Natural killer cell treated with Interleukin-12 subunit alpha and Interleukin-12 subunit beta and Interleukin-15 and Interleukin-18, amount 100 ng/mL, for 72 hours (primary cell): ENCODE measurements at regions not wholly inside any gene's neighbourhood (a gene's known extent, or its start where the extent isn't known, plus 50 kb on each side); places are given as distances from the start of the nearest gene placed in this dataset.

ENCODE experiments used
- ATAC-seq, 2 donors: fragments of 150-1000 bp; cut with Tn5 transposase in 1 of 2; sonication (Bioruptor Pico), chemical (Tn5 transposase) in 1 of 2; 2 replicates each; pipeline ENCODE4 v1.10.0; 2021
- DNase-seq: peaks from one replicate; pipeline ENCODE4 v3.0.0; 2022; ENCODE audit warnings: low spot score
- H3K27ac Mint-ChIP-seq, 2 donors: 1 replicate in 1 of 2; 2 replicates in 1 of 2; pipeline ENCODE4 v1.8.0; 2022; ENCODE audit warnings: mixed read lengths in 2 of 2, mild to moderate bottlenecking in 1 of 2, moderate library complexity in 1 of 2
- H3K27me3 Mint-ChIP-seq, 2 donors: 1 replicate in 1 of 2; 2 replicates in 1 of 2; pipeline ENCODE4 v1.8.0; 2022; ENCODE audit warnings: mixed read lengths in 2 of 2
- H3K36me3 Mint-ChIP-seq: one replicate; pipeline ENCODE4 v1.8.0; 2022; ENCODE audit warnings: mixed read lengths
- H3K4me1 Mint-ChIP-seq, 2 donors: 1 replicate in 1 of 2; 2 replicates in 1 of 2; pipeline ENCODE4 v1.8.0; 2022; ENCODE audit warnings: low read depth in 2 of 2, mixed read lengths in 2 of 2, mild to moderate bottlenecking in 1 of 2
- H3K4me3 Mint-ChIP-seq: one replicate; pipeline ENCODE4 v1.8.0; 2022; ENCODE audit warnings: mixed read lengths
- H3K9me3 Mint-ChIP-seq: 2 replicates; pipeline ENCODE4 v1.8.0; 2022; ENCODE audit warnings: mixed read lengths

GRCh38 chr5:103433211-103433610 is 129.4 kb downstream of the NUDT12 start:
- no peaks in the 10 kb centered on the region for H3K9me3 Mint-ChIP-seq
- H3K4me1 Mint-ChIP-seq = no peaks in the 10 kb centered on the region
- no peak for DNase-seq
- H3K27ac Mint-ChIP-seq = no peak overlapping the region
- no peak overlapping the region for H3K4me3 Mint-ChIP-seq
- ATAC-seq = no peak
- no peaks in the 10 kb centered on the region for H3K36me3 Mint-ChIP-seq
- H3K27me3 Mint-ChIP-seq = no peaks in the 10 kb centered on the region

- H3K9me3 Mint-ChIP-seq = no peaks in the 10 kb centered on the region
- ATAC-seq (no peak), DNase-seq (no peak)
- no peak overlapping the region for H3K27ac Mint-ChIP-seq
- H3K27me3 Mint-ChIP-seq = peaks cover 0 to under 1% of the 10 kb centered on the region in 2 donors
- no peaks in the 10 kb centered on the region for H3K4me1 Mint-ChIP-seq
- H3K4me3 Mint-ChIP-seq = no peak overlapping the region
- no peaks in the 10 kb centered on the region for H3K36me3 Mint-ChIP-seq
Measured at GRCh38 chr5:103428923-103429322, 133.7 kb downstream of the NUDT12 start.

- no peaks in the 10 kb centered on the region for H3K9me3 Mint-ChIP-seq
- no peaks in the 10 kb centered on the region for H3K4me1 Mint-ChIP-seq
- peaks cover 3 to 5% of the 10 kb centered on the region in 2 donors for H3K27me3 Mint-ChIP-seq
- H3K4me3 Mint-ChIP-seq = no peak overlapping the region
- DNase-seq (no peak), ATAC-seq (no peak)
- H3K36me3 Mint-ChIP-seq = no peaks in the 10 kb centered on the region
- no peak overlapping the region for H3K27ac Mint-ChIP-seq
Measured at GRCh38 chr5:103428411-103428871, 134.1 kb downstream of the NUDT12 start.

GRCh38 chr5:103427326-103427725 is 135.3 kb downstream of the NUDT12 start:
- H3K4me1 Mint-ChIP-seq = no peaks in the 10 kb centered on the region
- no peak overlapping the region for H3K27ac Mint-ChIP-seq

GRCh38 chr5:103425686-103426454 is 136.7 kb downstream of the NUDT12 start:
- no peaks in the 10 kb centered on the region for H3K36me3 Mint-ChIP-seq
- DNase-seq (no peak), ATAC-seq (no peak)
- peaks cover 6 to 9% of the 10 kb centered on the region in 2 donors for H3K27me3 Mint-ChIP-seq
- H3K4me1 Mint-ChIP-seq = no peaks in the 10 kb centered on the region
- H3K9me3 Mint-ChIP-seq = no peaks in the 10 kb centered on the region
- no peak overlapping the region for H3K4me3 Mint-ChIP-seq
- no peak overlapping the region for H3K27ac Mint-ChIP-seq

More at GRCh38 chr5:103427326-103427725, 135.3 kb downstream of the NUDT12 start:
- no peaks in the 10 kb centered on the region for H3K36me3 Mint-ChIP-seq
- ATAC-seq (no peak), DNase-seq (no peak)
- no peaks in the 10 kb centered on the region for H3K9me3 Mint-ChIP-seq
- no peak overlapping the region for H3K4me3 Mint-ChIP-seq
- peaks cover 6 to 9% of the 10 kb centered on the region in 2 donors for H3K27me3 Mint-ChIP-seq

GRCh38 chr5:103424453-103425205 is 138.0 kb downstream of the NUDT12 start:
- Mint-ChIP-seq H3K4me1 (no peaks in the 10 kb centered on the region), H3K27me3 (peaks cover 6 to 9% of the 10 kb centered on the region in 2 donors), H3K9me3 (no peaks in the 10 kb centered on the region), H3K36me3 (no peaks in the 10 kb centered on the region), H3K4me3 (no peak overlapping the region), H3K27ac (no peak overlapping the region)
- no peak for DNase-seq
- ATAC-seq = no peak

- Mint-ChIP-seq H3K4me1 (no peaks in the 10 kb centered on the region), H3K36me3 (no peaks in the 10 kb centered on the region), H3K27ac (no peak overlapping the region), H3K27me3 (peaks cover 6 to 10% of the 10 kb centered on the region in 2 donors), H3K4me3 (no peak overlapping the region), H3K9me3 (no peaks in the 10 kb centered on the region)
- DNase-seq (no peak), ATAC-seq (no peak)
Measured at GRCh38 chr5:103424026-103424425, 138.6 kb downstream of the NUDT12 start.

GRCh38 chr5:103422756-103423155 is 139.8 kb downstream of the NUDT12 start:
- Mint-ChIP-seq H3K27ac (no peak overlapping the region), H3K9me3 (no peaks in the 10 kb centered on the region), H3K36me3 (no peaks in the 10 kb centered on the region), H3K4me3 (no peak overlapping the region), H3K27me3 (peaks cover 8 to 17% of the 10 kb centered on the region in 2 donors), H3K4me1 (no peaks in the 10 kb centered on the region)
- DNase-seq = no peak
- no peak for ATAC-seq

GRCh38 chr5:103414604-103415003 is 148.0 kb downstream of the NUDT12 start:
- DNase-seq (no peak), ATAC-seq (no peak)
- Mint-ChIP-seq H3K9me3 (no peaks in the 10 kb centered on the region), H3K27ac (no peak overlapping the region), H3K4me1 (no peaks in the 10 kb centered on the region), H3K4me3 (no peak overlapping the region), H3K36me3 (no peaks in the 10 kb centered on the region), H3K27me3 (peaks cover 10 to 28% of the 10 kb centered on the region in 2 donors)

GRCh38 chr5:103411711-103412110 is 150.9 kb downstream of the NUDT12 start:
- Mint-ChIP-seq H3K36me3 (no peaks in the 10 kb centered on the region), H3K4me1 (no peaks in the 10 kb centered on the region), H3K27ac (no peak overlapping the region), H3K27me3 (peaks cover 8 to 20% of the 10 kb centered on the region in 2 donors), H3K9me3 (no peaks in the 10 kb centered on the region), H3K4me3 (no peak overlapping the region)
- DNase-seq = no peak
- ATAC-seq = no peak

- Mint-ChIP-seq H3K4me1 (no peaks in the 10 kb centered on the region), H3K27ac (no peak overlapping the region), H3K27me3 (peaks cover 3 to 10% of the 10 kb centered on the region in 2 donors), H3K9me3 (no peaks in the 10 kb centered on the region), H3K4me3 (no peak overlapping the region), H3K36me3 (no peaks in the 10 kb centered on the region)
- no peak for ATAC-seq
- DNase-seq = no peak
Measured at GRCh38 chr5:103410172-103410571, 151.6 kb downstream of the MACIR start.

GRCh38 chr5:103409013-103409670 is 150.6 kb downstream of the MACIR start:
- Mint-ChIP-seq H3K36me3 (no peaks in the 10 kb centered on the region), H3K9me3 (no peaks in the 10 kb centered on the region), H3K4me3 (no peak overlapping the region), H3K4me1 (no peaks in the 10 kb centered on the region), H3K27me3 (peaks cover 0 to 10% of the 10 kb centered on the region in 2 donors), H3K27ac (no peak overlapping the region)
- no peak for ATAC-seq
- DNase-seq = no peak

GRCh38 chr5:103408408-103408807 is 149.8 kb downstream of the MACIR start:
- H3K27ac Mint-ChIP-seq = no peak overlapping the region
- ATAC-seq = no peak
- H3K4me3 Mint-ChIP-seq = no peak overlapping the region
- H3K4me1 Mint-ChIP-seq = no peaks in the 10 kb centered on the region
- no peaks in the 10 kb centered on the region for H3K9me3 Mint-ChIP-seq
- peaks cover 2 to 14% of the 10 kb centered on the region in 2 donors for H3K27me3 Mint-ChIP-seq
- DNase-seq = no peak
- no peaks in the 10 kb centered on the region for H3K36me3 Mint-ChIP-seq

- Mint-ChIP-seq H3K27ac (no peak overlapping the region), H3K4me1 (no peaks in the 10 kb centered on the region), H3K36me3 (no peaks in the 10 kb centered on the region), H3K9me3 (no peaks in the 10 kb centered on the region), H3K27me3 (peaks cover 4 to 19% of the 10 kb centered on the region in 2 donors), H3K4me3 (no peak overlapping the region)
- DNase-seq (no peak), ATAC-seq (no peak)
Measured at GRCh38 chr5:103407402-103407801, 148.8 kb downstream of the MACIR start.
